ENCODE measurements at regions not wholly inside any gene's neighbourhood (a gene's known extent, or its start where the extent isn't known, plus 50 kb on each side); places are given as distances from the start of the nearest gene placed in this dataset.

GRCh38 chr7:46071601-46072000 lies 150.5 kb upstream of the IGFBP3 start:
- no peak overlapping the region for H3K4me3 ChIP-seq (replicated peaks in 1 of 2; ENCODE audit: low read depth in 1 of 2, low read length in 2 of 2)
- H3K27ac ChIP-seq (ENCODE audit: low read depth, low read length): no peak overlapping the region
- TF ChIP-seq, protein P1, sequence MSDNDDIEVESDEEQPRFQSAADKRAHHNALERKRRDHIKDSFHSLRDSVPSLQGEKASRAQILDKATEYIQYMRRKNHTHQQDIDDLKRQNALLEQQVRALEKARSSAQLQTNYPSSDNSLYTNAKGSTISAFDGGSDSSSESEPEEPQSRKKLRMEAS (IDR thresholded peaks at IDR 0.05): no peak
- no peak for TF ChIP-seq SIN3A (IDR thresholded peaks at IDR 0.05; ENCODE audit: low read depth)
- TF ChIP-seq, protein P2, sequence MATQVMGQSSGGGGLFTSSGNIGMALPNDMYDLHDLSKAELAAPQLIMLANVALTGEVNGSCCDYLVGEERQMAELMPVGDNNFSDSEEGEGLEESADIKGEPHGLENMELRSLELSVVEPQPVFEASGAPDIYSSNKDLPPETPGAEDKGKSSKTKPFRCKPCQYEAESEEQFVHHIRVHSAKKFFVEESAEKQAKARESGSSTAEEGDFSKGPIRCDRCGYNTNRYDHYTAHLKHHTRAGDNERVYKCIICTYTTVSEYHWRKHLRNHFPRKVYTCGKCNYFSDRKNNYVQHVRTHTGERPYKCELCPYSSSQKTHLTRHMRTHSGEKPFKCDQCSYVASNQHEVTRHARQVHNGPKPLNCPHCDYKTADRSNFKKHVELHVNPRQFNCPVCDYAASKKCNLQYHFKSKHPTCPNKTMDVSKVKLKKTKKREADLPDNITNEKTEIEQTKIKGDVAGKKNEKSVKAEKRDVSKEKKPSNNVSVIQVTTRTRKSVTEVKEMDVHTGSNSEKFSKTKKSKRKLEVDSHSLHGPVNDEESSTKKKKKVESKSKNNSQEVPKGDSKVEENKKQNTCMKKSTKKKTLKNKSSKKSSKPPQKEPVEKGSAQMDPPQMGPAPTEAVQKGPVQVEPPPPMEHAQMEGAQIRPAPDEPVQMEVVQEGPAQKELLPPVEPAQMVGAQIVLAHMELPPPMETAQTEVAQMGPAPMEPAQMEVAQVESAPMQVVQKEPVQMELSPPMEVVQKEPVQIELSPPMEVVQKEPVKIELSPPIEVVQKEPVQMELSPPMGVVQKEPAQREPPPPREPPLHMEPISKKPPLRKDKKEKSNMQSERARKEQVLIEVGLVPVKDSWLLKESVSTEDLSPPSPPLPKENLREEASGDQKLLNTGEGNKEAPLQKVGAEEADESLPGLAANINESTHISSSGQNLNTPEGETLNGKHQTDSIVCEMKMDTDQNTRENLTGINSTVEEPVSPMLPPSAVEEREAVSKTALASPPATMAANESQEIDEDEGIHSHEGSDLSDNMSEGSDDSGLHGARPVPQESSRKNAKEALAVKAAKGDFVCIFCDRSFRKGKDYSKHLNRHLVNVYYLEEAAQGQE (IDR thresholded peaks at IDR 0.05; ENCODE audit: low read depth): no peak
- TF ChIP-seq, protein P3, sequence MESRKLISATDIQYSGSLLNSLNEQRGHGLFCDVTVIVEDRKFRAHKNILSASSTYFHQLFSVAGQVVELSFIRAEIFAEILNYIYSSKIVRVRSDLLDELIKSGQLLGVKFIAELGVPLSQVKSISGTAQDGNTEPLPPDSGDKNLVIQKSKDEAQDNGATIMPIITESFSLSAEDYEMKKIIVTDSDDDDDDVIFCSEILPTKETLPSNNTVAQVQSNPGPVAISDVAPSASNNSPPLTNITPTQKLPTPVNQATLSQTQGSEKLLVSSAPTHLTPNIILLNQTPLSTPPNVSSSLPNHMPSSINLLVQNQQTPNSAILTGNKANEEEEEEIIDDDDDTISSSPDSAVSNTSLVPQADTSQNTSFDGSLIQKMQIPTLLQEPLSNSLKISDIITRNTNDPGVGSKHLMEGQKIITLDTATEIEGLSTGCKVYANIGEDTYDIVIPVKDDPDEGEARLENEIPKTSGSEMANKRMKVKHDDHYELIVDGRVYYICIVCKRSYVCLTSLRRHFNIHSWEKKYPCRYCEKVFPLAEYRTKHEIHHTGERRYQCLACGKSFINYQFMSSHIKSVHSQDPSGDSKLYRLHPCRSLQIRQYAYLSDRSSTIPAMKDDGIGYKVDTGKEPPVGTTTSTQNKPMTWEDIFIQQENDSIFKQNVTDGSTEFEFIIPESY (IDR thresholded peaks at IDR 0.05; ENCODE audit: extremely low read depth, insufficient replicate concordance, low read length): no peak
- no peak for TF ChIP-seq SP1 (IDR thresholded peaks at IDR 0.05; ENCODE audit: low read depth)
- TF ChIP-seq EGR1 (IDR thresholded peaks at IDR 0.05; ENCODE audit: low read depth): no peak
- no peak for TF ChIP-seq YY1 (IDR thresholded peaks at IDR 0.05; ENCODE audit: extremely low read depth, insufficient replicate concordance, low read depth, low read length)
- no peak for TF ChIP-seq JUND (IDR thresholded peaks at IDR 0.05)
- TF ChIP-seq ATF3 (IDR thresholded peaks at IDR 0.05): no peak
- TF ChIP-seq CTCF (IDR thresholded peaks at IDR 0.05 in 2 of 3, conservative IDR thresholded peaks at IDR 0.05 in 1 of 3; ENCODE audit: borderline replicate concordance in 1 of 3, insufficient read depth in 1 of 3, low read depth in 2 of 3, low read length in 2 of 3): no peak
- TF ChIP-seq EZH2 (IDR thresholded peaks at IDR 0.05): no peak
- no peak for TF ChIP-seq TCF7L2 (IDR thresholded peaks at IDR 0.05; ENCODE audit: borderline replicate concordance, extremely low read depth, insufficient read depth, insufficient read length)
- TF ChIP-seq CEBPB (IDR thresholded peaks at IDR 0.05; ENCODE audit: low read depth): no peak
- no peak for TF ChIP-seq CBX3 (IDR thresholded peaks at IDR 0.05; ENCODE audit: low read depth)
- TF ChIP-seq POLR2AphosphoS5 (IDR thresholded peaks at IDR 0.05; ENCODE audit: low read depth, low read length): no peak
- no peak for TF ChIP-seq ZNF274 (IDR thresholded peaks at IDR 0.05; ENCODE audit: low read depth, low read length)
- TF ChIP-seq POLR2A (IDR thresholded peaks at IDR 0.05; ENCODE audit: borderline replicate concordance, extremely low read depth, insufficient read depth, insufficient read length): no peak
- TF ChIP-seq ELF1 (IDR thresholded peaks at IDR 0.05; ENCODE audit: borderline replicate concordance, low read depth): no peak
- TF ChIP-seq EZH2phosphoT487 (IDR thresholded peaks at IDR 0.05; ENCODE audit: borderline replicate concordance): no peak
- ChIA-PET POLR2A (no interaction called here), CTCF (interaction anchor here (0.9 kb wide), 1 partner anchor 617 kb away, joined by 3 read pairs; no protein-coding TSS in a partner anchor), RAD21 (ENCODE audit: low non-redundant PET in 1 of 2, low total read pairs in 2 of 2, uncharacterized antibody in 2 of 2, unreplicated experiment in 2 of 2) (no interaction called here)
- no peak overlapping the region for H2AFZ ChIP-seq (ENCODE audit: low read depth, low read length, poor library complexity, severe bottlenecking)
- H3K9me3 ChIP-seq (ENCODE audit: control insufficient read depth in 1 of 2, insufficient read depth in 1 of 2, low read depth in 1 of 2, low read length in 2 of 2): no peaks in the 10 kb centered on the region
- no peaks in the 10 kb centered on the region for H3K36me3 ChIP-seq (ENCODE audit: control insufficient read depth in 1 of 2, insufficient read depth in 2 of 2, low read length in 2 of 2)
- no peak for DNase-seq (ENCODE audit: low read depth, low spot score)
- no peaks in the 10 kb centered on the region for H4K20me1 ChIP-seq (ENCODE audit: insufficient read depth)
- no peaks in the 10 kb centered on the region for H3K79me2 ChIP-seq (ENCODE audit: insufficient read depth, low read length)
- no TSS peak for BruUV-seq (replicated peaks)
- no peak for ATAC-seq
- intact Hi-C loops (cut with micrococcal nuclease): no loop called here
- H3K9ac ChIP-seq (ENCODE audit: low read length): no peak overlapping the region
- no peak overlapping the region for H3K4me2 ChIP-seq (ENCODE audit: low read length)
- no peaks in the 10 kb centered on the region; a peak in 1 of 4 replicates for H3K4me1 ChIP-seq (ENCODE audit: control insufficient read depth in 1 of 2, insufficient read depth in 2 of 2, low read length in 2 of 2)
- no peaks in the 10 kb centered on the region for H3K27me3 ChIP-seq (ENCODE audit: insufficient read depth, low read length)
- no peaks in the 10 kb centered on the region for H3K9me2 ChIP-seq (ENCODE audit: insufficient read depth)
